ENCODE measurements at regions not wholly inside any gene's neighbourhood (a gene's known extent, or its start where the extent isn't known, plus 50 kb on each side); places are given as distances from the start of the nearest gene placed in this dataset.

DNA sequence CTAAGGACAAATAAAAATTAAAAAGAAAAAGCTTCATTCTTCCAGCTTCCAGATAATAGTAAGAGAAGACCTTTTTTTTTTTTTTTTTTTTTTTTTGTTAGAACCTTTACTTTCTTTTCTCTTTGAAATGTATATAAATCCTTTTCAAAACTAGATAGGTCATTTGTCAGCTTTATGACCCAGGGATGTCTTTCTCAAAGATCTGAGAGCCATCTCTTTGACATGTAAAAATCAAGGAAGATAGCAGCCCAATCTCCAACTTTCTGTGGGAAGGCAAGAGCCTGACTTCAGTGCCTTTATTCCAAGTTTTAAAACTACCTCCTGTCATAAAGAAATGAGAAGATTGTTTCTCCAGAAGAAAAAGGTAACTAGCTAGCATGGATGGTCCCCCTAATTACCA is 203.3 kb upstream of the LRFN5 start:
- no peak for DNase-seq

GRCh38 chr14:41397926-41398325 is 208.8 kb upstream of the LRFN5 start:
- no peak for DNase-seq

DNA sequence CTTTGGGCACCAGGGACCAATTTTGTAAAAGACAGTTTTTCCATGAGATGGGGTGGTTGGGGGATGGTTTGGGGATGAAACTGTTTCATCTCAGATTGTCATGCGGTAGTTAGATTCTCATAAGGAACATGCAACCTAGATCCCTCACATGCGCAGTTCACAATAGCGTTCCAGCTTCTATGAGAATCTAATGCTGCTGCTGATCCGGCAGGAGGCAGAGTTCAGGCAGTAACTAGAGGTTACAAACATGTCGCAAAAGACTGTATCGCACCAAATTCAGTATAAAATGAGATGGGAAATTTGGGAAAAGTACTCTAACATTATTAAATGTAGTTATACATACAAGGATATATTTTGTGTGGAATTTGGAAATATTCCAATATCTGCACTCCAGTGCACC is 213.2 kb upstream of the LRFN5 start:
- no peak for DNase-seq

DNA sequence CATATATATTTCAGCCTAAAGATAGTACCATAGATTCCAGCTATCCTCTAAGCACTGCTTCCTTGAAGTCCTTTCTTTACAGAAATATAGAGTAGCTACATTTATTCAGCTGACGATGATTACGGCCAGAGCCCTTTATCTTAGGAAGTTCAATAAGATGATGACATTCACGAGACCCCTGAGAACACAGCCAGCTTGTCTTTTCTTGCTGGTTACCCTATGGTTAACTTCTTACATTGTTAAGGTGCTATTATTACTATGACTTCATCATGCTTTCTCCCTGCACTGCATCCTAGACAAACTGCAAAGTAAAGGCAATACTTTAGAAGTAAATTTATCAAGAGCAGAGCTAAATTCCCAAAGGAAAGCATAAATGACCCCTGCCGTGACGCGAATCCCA is 214.4 kb upstream of the LRFN5 start:
- DNase-seq = no peak

GRCh38 chr14:41389355-41389754 is 217.3 kb upstream of the LRFN5 start:
- DNase-seq = no peak

GRCh38 chr14:41385797-41386196 is 220.9 kb upstream of the LRFN5 start:
- DNase-seq = no peak

GRCh38 chr14:41380017-41380416 is 226.7 kb upstream of the LRFN5 start:
- DNase-seq = no peak

DNA sequence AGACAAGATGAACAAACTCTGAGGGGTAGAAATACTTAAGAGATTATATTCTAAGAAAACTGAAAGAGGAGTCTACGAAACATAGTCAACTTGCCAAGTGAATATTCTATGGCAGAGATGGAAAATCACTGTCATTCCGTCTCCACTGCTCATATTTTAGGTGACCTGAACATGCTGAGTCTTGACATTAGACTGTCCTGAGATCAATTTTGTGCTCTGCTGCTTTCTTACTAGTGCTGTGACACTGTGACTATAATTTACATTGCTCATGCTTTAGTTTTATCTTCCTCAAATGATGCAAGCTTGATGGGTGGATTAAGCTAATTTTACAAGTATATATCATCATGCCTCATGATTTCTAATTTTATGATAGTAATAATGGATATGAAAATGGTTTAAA is 228.2 kb upstream of the LRFN5 start:
- DNase-seq = no peak

DNA sequence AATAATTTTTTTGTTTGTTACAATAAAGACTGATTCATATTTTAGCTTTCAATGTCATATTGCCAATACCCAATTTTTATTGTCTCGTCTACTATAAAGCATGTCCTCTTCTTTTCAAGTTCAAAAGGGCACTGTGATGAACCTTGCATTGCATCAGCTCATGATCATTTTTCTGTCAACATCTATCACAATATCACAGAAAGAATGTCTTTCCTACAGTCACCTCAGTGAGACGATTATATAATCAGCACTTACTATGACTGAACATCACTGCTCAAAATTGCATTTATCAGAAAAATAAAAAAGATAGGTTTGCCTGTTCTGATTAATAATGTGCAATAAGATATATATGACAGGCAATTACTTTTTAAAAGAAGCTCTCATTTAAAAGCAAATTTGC is 228.7 kb upstream of the LRFN5 start:
- DNase-seq = no peak

DNA sequence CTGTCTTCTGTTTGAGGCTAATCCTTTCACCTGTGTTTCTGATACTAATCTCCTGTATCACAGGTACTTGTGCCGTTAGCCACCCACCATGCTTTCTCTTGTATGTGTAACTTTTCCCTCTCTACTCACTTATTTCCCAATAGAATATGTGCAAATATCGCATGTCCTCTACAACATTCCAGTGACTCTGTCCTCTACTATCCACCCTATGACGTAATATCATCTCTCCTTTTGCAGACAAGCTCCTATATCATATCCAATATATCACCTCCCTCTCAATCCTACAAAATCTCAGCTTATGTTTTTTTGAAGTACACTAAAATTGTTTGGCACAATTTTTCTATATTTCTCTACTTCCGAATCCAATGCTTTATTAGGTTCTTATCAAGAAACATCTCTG is 232.6 kb upstream of the LRFN5 start:
- DNase-seq = no peak

DNA sequence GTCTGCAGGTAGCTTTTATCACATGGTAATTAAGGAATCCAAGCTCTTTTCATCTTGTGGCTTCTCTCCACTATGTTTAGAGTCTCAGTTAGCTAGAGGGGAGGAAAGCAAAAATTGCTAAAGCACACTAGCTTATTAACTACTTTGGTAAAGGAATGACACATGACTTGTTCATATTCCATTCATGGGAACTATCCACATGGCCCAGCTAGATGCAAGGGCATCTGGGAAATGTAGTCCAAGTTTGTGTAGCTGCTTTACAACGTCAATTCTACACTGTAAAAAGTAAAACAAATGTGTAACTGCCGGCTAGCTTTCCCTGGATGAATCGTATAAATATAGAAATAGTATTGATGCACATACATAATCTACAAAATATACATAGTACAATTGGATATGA is 244.5 kb upstream of the LRFN5 start:
- no peak for DNase-seq

DNA sequence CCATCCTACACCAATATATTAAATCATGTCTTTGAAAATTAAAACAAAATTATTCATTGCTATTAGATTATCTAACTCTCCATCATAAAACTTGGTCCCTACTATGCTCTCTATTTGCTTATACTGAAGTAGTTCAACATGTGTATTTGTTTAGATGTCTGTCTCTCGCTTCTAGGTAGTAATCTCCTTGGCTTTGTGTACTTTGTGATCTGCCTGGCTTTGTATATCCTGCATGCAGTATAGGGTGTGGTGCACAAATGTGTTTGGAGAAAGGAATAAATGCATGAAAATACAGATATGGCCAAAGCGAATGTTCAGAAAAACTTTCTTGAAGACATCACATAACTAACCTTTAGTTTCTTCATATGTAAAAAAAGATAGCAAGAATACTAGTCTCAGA is 246.6 kb upstream of the LRFN5 start:
- DNase-seq = no peak

DNA sequence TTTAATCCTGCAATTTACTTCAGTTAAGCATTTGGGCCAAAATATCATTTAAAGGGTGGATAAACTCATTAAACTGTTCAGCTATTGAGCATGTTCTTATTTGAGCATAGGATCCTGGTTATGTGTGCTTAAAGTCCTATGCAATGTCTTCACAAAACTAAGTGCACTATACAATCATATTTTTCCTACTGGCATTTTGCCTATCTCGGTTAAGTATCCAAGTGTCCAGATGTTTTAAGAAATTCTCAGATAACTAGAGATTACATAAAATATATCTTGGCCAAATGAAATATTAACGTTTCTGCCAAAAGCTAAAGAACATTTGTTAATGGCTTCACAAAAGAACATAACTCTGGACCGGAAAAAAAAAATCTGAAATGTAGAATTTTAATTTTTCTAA is 250.8 kb upstream of the LRFN5 start:
- no peak for DNase-seq

DNA sequence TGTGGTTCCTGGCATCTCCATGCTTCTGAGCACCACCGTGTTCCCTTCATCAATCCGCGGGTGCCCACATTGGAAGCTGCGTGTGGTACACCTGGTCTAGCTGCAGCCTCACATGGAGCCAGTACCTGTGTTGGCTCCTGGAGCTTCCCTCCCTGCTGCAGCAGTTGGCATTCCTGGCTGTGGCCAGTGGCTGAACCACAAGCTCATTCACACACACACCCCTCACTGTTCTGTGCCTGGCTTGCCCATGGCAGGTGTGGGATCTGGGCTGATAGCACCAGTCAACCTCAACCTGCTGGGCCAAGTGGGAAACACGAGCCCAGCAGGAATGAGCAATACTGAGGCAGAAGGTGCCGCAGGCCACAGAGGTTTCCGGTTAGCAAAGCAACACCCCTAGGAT is 256.2 kb upstream of the LRFN5 start:
- DNase-seq = no peak

GRCh38 chr14:41349289-41349910 is 257.3 kb upstream of the LRFN5 start:
- no peak for DNase-seq

DNA sequence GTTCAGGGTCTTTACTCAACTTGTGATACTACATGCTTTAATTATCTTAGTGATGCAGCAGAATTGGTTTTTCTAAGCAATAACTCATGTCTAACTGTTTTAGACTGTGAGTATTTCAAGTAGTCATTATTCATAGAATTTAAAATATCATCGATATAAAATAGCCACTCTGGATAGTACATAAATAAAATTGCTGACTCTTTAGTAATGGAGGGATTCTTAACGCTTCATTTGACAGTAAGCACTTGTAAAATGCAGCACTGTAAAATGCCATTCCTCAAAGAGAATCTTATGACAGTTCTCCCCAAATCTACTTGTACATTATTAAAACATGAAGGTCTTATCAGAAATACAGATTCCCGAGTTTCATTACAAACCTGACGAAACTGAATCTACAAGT is 262.8 kb upstream of the LRFN5 start:
- no peak for DNase-seq

- DNase-seq = no peak
Observed at GRCh38 chr14:41313196-41313595, 293.5 kb upstream of the LRFN5 start.

DNA sequence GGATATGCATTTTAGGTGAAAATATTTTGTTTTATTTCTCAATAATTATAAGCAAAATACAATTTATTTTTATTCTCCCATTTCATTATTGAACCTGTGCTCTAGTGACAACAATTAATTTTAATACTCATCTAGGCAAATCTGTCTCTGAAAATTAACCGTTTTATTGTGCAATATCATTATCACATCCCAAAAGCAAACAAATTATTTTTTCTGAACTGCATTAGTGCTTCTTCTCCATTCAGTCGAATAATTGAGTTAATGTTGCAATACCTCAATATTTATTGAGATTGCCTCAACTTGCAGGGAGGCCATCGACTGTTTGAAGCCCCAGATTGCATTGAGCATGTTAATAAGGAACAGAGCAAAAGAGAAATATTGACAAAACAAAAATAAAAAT is 303.2 kb upstream of the LRFN5 start:
- DNase-seq = no peak

GRCh38 chr14:41302776-41303175 is 303.9 kb upstream of the LRFN5 start:
- no peak for DNase-seq

DNA sequence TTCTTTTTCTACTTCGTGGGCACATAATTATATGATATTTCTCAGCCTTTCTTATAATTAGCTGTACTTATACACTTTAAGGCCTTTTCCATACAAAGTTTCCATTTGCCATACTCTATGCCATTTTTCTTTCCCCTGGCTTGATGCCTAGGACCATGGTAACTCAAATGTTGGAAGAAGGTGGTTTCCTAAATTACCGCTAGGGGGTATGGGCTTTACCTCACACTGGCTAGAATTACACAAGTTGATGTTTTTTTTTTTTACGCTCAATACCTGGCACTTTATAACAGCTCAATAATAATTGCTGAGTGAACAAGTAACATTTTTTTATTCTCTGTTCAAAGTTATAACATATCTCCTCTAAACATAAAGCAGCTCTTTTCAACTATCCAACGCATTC is 306.8 kb upstream of the LRFN5 start:
- DNase-seq = no peak

GRCh38 chr14:41298328-41298690 is 308.4 kb upstream of the LRFN5 start:
- DNase-seq = peak; percentile 7

DNA sequence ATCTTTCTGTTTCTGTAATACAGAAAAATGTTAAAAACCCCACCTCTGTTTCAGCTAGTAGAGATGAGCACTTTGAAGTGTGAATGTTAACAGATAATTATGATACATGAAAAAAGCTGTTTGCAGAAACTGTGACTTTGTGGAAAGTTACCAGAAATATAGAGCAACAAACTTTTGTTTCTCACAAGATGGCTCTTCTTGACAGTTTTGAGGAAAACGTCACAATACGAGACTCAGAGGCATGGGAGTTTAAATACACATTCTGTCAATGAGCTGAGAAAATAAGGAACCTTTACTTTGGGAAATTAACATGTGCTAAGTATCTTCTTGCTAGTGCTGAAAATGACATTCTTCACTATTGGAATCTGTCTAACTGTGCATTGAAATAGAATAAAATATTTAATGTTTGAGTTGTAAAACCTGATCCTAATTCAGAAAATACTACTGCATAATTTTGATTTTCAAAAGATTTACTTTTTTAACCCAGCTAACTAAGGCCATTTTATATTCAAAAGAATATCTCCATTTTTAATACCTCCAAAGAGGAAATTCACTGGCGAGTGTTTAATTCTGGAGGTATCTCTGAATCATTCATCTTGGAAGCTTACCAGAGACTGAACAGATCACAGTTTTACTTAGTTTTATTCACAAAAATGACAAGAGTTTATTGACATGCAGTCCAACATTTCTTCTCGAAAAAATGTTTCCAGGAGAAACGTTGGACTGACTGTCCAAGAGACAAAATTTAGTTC is 308.9 kb upstream of the LRFN5 start:
- DNase-seq = peak; percentile 26

DNA sequence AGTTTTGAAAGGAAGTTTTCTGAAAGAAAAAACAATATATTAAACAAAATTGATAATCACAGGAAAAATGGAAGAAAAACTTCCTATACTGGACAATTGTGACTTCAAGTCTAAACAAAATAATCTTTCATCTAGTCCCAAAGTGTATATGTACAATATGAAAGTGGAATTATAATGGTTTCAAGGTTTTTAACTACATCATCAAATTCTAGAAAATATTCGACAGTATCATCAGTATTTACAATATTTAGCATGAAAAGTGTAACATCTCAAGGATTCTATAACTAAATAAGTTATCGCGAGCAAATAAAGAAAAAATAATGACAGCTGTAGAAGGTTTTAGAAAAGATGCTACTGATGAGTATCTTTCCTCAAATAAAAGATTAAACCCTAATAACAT is 310.9 kb upstream of the LRFN5 start:
- DNase-seq = no peak

DNA sequence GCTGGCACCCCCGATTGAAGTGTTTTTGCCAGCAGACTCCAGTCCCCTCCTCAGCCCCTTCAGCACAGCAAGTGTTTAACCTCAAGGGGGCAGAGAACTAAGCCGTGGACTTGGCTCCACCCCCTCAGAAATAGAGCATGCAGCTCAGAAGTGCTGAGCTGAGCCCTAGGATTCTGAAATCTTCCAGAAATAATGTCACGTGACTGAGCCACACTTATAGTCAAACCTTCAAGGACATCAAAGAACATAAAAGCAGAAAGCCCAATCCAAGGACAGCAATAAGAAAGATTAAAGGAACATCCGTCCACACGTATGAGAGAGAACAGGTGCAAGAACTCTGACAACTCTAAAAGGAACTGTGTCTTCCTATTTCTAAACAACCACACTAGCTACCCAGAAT is 317.7 kb upstream of the LRFN5 start:
- no peak for DNase-seq

GRCh38 chr14:41285186-41285748 is 321.4 kb upstream of the LRFN5 start:
- peak; percentile 43 for DNase-seq

All from fibroblast of upper back skin (primary cell).